ENCODE measurements at regions not wholly inside any gene's neighbourhood (a gene's known extent, or its start where the extent isn't known, plus 50 kb on each side); places are given as distances from the start of the nearest gene placed in this dataset.

DNA sequence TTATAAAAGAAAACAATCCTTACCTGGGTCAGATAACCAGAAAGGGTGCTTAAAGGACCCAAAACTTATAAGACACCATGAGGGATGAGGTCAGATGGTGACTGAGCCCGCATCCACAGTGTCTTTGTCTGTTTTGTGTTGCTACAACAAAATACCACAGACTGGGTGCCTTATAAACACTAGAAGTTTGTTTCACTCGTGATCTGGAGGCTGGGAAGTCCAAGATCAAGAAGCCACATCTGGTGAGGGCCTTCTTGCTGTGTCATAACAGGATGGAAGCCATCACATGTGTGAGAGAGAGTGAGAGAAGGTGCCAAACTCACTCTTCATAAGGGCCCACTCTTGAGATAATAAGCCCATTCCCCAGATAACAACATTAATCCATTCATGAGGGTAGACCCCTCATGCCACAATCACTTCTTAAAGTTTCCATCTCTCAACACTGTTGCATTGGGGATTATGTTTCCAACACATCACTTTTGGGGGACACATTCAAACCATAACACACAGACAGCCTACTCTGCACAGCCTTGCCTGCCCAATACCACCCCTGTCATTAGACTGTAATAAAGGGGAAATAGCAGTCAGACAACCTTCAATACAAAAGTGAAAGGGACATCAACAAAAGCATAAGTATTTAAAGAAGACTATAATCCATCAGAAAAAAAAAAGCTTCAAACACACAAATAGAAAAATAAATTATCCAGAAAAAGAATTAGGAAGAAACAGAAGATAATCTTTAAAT is 249.8 kb downstream of the ANAPC1 start:
- CTCF ChIA-PET, result no interaction called here
- no peak for DNase-seq
- no peak overlapping the region for H2AFZ ChIP-seq (ENCODE audit: low read depth)

DNA sequence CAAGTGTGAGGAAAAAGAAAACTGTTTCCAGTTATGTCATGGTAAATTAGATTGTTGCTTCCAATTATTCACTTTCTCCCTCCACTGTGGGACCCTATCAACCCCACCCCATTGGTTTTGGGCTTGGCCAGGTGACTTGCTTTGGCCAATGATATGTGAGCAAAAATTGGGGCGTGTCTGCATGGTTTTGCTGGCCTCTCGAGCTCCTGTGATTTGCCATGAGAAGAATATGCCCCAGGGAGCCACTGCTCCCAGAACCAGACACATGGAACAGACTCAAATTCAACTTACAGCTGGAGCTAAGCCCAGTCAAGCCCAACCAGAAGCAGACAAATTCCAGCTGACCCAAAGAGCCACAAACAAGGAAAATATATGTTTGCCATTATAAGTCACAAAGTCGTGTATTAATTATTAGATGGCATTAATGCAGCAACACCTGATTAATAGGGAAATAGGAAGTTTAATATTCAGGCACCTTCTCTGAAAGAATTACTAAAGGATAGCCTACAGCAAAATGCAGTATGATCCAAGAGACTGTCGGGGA is 248.9 kb downstream of the ANAPC1 start:
- Histone ChIP-seq H4K20me1 (ENCODE audit: insufficient read depth) (no peaks in the 10 kb centered on the region), H3K4me3 (ENCODE audit: low read depth in 2 of 2, low read length in 1 of 2) (no peak overlapping the region), H3K36me3 (replicated peaks in 1 of 2; ENCODE audit: control insufficient read depth in 1 of 2, insufficient read depth in 2 of 2, low read length in 1 of 2) (no peaks in the 10 kb centered on the region), H3K4me1 (ENCODE audit: control insufficient read depth in 1 of 2, insufficient read depth in 2 of 2, low read depth in 1 of 2, low read length in 1 of 2) (peaks cover 0 to 7% of the 10 kb centered on the region in 2 experiments; a peak in 2 of 4 replicates), H3K4me2 (no peak overlapping the region), H3K9me2 (no peaks in the 10 kb centered on the region), H3K79me2 (ENCODE audit: insufficient read depth) (no peaks in the 10 kb centered on the region), H3K9ac (no peak overlapping the region), H2AFZ (ENCODE audit: low read depth) (no peak overlapping the region), H3K27ac (ENCODE audit: low read depth in 2 of 2, low read length in 1 of 2) (peak overlapping the region in 1 of 2 experiments; percentile 73; a peak in 2 of 4 replicates), H3K27me3 (ENCODE audit: insufficient read depth) (no peaks in the 10 kb centered on the region), H3F3A (replicated peaks; ENCODE audit: insufficient read depth) (no peaks in the 10 kb centered on the region), H3K9me3 (no peaks in the 10 kb centered on the region)
- DNase-seq, result peak; percentile 63
- WGBS (ENCODE audit: low lambda C conversion rate), result 49% methylated on average over 4 of the region's 4 CpGs
- ChIA-PET POLR2A (no interaction called here), CTCF (no interaction called here)
- TF ChIP-seq FOXJ3 (CRISPR knock-in tag; IDR thresholded peaks at IDR 0.05) (no peak), GABPA (IDR thresholded peaks at IDR 0.05; ENCODE audit: low read depth) (no peak), CHD2 (IDR thresholded peaks at IDR 0.05; ENCODE audit: low read length, partially characterized antibody) (peak; percentile 14), RFX5 (IDR thresholded peaks at IDR 0.05; ENCODE audit: low read length) (no peak)
- TF ChIP-seq, protein P1, sequence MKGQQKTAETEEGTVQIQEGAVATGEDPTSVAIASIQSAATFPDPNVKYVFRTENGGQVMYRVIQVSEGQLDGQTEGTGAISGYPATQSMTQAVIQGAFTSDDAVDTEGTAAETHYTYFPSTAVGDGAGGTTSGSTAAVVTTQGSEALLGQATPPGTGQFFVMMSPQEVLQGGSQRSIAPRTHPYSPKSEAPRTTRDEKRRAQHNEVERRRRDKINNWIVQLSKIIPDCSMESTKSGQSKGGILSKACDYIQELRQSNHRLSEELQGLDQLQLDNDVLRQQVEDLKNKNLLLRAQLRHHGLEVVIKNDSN (IDR thresholded peaks at IDR 0.05; ENCODE audit: borderline replicate concordance, low read depth), result peak; percentile 20; the same call in 1 of the 2 replicates
- TF ChIP-seq, protein P2, sequence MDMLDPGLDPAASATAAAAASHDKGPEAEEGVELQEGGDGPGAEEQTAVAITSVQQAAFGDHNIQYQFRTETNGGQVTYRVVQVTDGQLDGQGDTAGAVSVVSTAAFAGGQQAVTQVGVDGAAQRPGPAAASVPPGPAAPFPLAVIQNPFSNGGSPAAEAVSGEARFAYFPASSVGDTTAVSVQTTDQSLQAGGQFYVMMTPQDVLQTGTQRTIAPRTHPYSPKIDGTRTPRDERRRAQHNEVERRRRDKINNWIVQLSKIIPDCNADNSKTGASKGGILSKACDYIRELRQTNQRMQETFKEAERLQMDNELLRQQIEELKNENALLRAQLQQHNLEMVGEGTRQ (IDR thresholded peaks at IDR 0.05; ENCODE audit: borderline replicate concordance, low read depth, low read length), result peak; percentile 35; the same call in 1 of the 2 replicates
- TF ChIP-seq, protein P3, sequence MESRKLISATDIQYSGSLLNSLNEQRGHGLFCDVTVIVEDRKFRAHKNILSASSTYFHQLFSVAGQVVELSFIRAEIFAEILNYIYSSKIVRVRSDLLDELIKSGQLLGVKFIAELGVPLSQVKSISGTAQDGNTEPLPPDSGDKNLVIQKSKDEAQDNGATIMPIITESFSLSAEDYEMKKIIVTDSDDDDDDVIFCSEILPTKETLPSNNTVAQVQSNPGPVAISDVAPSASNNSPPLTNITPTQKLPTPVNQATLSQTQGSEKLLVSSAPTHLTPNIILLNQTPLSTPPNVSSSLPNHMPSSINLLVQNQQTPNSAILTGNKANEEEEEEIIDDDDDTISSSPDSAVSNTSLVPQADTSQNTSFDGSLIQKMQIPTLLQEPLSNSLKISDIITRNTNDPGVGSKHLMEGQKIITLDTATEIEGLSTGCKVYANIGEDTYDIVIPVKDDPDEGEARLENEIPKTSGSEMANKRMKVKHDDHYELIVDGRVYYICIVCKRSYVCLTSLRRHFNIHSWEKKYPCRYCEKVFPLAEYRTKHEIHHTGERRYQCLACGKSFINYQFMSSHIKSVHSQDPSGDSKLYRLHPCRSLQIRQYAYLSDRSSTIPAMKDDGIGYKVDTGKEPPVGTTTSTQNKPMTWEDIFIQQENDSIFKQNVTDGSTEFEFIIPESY (IDR thresholded peaks at IDR 0.05; ENCODE audit: borderline replicate concordance, low read depth), result no peak
- TF ChIP-seq, protein P4, sequence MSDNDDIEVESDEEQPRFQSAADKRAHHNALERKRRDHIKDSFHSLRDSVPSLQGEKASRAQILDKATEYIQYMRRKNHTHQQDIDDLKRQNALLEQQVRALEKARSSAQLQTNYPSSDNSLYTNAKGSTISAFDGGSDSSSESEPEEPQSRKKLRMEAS (IDR thresholded peaks at IDR 0.05; ENCODE audit: low read depth), result no peak

More for the DNA sequence above, 249.8 kb downstream of the ANAPC1 start:
- TF ChIP-seq NRF1 (IDR thresholded peaks at IDR 0.05; ENCODE audit: low read depth, low read length) (no peak), FOXJ3 (CRISPR knock-in tag; IDR thresholded peaks at IDR 0.05) (no peak), GATA2 (CRISPR knock-in tag; IDR thresholded peaks at IDR 0.05) (no peak), GABPA (IDR thresholded peaks at IDR 0.05; ENCODE audit: low read depth) (no peak), JUND (IDR thresholded peaks at IDR 0.05) (no peak), RCOR1 (IDR thresholded peaks at IDR 0.05; ENCODE audit: low read length) (no peak)
- TF ChIP-seq, protein P3 (IDR thresholded peaks at IDR 0.05; ENCODE audit: borderline replicate concordance, low read depth), result no peak
- TF ChIP-seq, protein P5, sequence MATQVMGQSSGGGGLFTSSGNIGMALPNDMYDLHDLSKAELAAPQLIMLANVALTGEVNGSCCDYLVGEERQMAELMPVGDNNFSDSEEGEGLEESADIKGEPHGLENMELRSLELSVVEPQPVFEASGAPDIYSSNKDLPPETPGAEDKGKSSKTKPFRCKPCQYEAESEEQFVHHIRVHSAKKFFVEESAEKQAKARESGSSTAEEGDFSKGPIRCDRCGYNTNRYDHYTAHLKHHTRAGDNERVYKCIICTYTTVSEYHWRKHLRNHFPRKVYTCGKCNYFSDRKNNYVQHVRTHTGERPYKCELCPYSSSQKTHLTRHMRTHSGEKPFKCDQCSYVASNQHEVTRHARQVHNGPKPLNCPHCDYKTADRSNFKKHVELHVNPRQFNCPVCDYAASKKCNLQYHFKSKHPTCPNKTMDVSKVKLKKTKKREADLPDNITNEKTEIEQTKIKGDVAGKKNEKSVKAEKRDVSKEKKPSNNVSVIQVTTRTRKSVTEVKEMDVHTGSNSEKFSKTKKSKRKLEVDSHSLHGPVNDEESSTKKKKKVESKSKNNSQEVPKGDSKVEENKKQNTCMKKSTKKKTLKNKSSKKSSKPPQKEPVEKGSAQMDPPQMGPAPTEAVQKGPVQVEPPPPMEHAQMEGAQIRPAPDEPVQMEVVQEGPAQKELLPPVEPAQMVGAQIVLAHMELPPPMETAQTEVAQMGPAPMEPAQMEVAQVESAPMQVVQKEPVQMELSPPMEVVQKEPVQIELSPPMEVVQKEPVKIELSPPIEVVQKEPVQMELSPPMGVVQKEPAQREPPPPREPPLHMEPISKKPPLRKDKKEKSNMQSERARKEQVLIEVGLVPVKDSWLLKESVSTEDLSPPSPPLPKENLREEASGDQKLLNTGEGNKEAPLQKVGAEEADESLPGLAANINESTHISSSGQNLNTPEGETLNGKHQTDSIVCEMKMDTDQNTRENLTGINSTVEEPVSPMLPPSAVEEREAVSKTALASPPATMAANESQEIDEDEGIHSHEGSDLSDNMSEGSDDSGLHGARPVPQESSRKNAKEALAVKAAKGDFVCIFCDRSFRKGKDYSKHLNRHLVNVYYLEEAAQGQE (IDR thresholded peaks at IDR 0.05; ENCODE audit: low read depth, low read length), result no peak
- Histone ChIP-seq H3K9ac (no peak overlapping the region), H3K4me2 (no peak overlapping the region), H3K4me3 (ENCODE audit: low read depth in 2 of 2, low read length in 1 of 2) (no peak overlapping the region; a peak in 1 of 4 replicates), H3K9me3 (no peaks in the 10 kb centered on the region), H3K27me3 (ENCODE audit: insufficient read depth) (no peaks in the 10 kb centered on the region), H3K27ac (ENCODE audit: low read depth in 2 of 2, low read length in 1 of 2) (peak overlapping the region in 1 of 2 experiments; percentile 50; a peak in 2 of 4 replicates), H3K36me3 (replicated peaks in 1 of 2; ENCODE audit: control insufficient read depth in 1 of 2, insufficient read depth in 2 of 2, low read length in 1 of 2) (no peaks in the 10 kb centered on the region), H3K9me2 (no peaks in the 10 kb centered on the region), H4K20me1 (ENCODE audit: insufficient read depth) (no peaks in the 10 kb centered on the region), H3K79me2 (ENCODE audit: insufficient read depth) (no peaks in the 10 kb centered on the region), H3K4me1 (ENCODE audit: control insufficient read depth in 1 of 2, insufficient read depth in 2 of 2, low read depth in 1 of 2, low read length in 1 of 2) (peaks cover 0 to 7% of the 10 kb centered on the region in 2 experiments; a peak in 2 of 4 replicates), H3F3A (replicated peaks; ENCODE audit: insufficient read depth) (no peaks in the 10 kb centered on the region)
- POLR2A ChIA-PET, result no interaction called here
- 73% methylated on average over 2 of the region's 2 CpGs for WGBS (ENCODE audit: low lambda C conversion rate)
